Adrenal gland (tissue), 9 donors: ENCODE measurements at regions not wholly inside any gene's neighbourhood (a gene's known extent, or its start where the extent isn't known, plus 50 kb on each side); places are given as distances from the start of the nearest gene placed in this dataset.

Experiments used
- DNase-seq, 7 donors: peaks; one replicate each; pipeline ENCODE4 v3.0.0-alpha.2; 2019 to 2020
- H3K27ac ChIP-seq, 5 donors: fragments of 200-600 bp; sonication (generic) in 4 of 5; 1 replicate in 3 of 5; 2 replicates in 2 of 5; pipeline versions ENCODE4 v1.5.1 to v1.8.0; 2016 to 2020; ENCODE audit warnings: mild to moderate bottlenecking in 1 of 5
- H3K27me3 ChIP-seq: fragments of 200-600 bp; 2 replicates; pipeline ENCODE4 v1.8.0; 2021
- H3K36me3 ChIP-seq, 2 donors: fragments of 200-600 bp; replicated peaks in 1 of 2; 1 replicate in 1 of 2; 2 replicates in 1 of 2; pipeline versions ENCODE4 v1.5.1 to v1.8.0; 2018 to 2022
- H3K4me1 ChIP-seq, 2 donors: fragments of 200-600 bp; replicated peaks in 1 of 2; 1 replicate in 1 of 2; 2 replicates in 1 of 2; pipeline versions ENCODE4 v1.5.1 to v1.8.0; 2018 to 2021
- H3K4me3 ChIP-seq, 4 donors: fragments of 200-600 bp; sonication (generic) in 3 of 4; one replicate each; pipeline ENCODE4 v1.5.1; 2016 to 2018
- H3K9me3 ChIP-seq, 3 donors: fragments of 200-600 bp; sonication (generic) in 1 of 3; replicated peaks in 1 of 3; 1 replicate in 2 of 3; 2 replicates in 1 of 3; pipeline versions ENCODE4 v1.5.1 to v1.8.0; 2016 to 2021
- CTCF ChIP-seq, 6 experiments: fragments of 450-650 bp in 4 of 6; fragments of 200-600 bp in 2 of 6; sonication (generic) in 1 of 6; IDR thresholded peaks; 1 replicate in 5 of 6; 2 replicates in 1 of 6; pipeline versions ENCODE4 v1.5.1 to v1.8.0; 2016 to 2021; ENCODE audit warnings: antibody characterized with exemption in 6 of 6, mild to moderate bottlenecking in 2 of 6, moderate library complexity in 1 of 6
- POLR2A ChIP-seq, 2 donors: fragments of 450-650 bp; IDR thresholded peaks; one replicate each; pipeline ENCODE4 v1.6.1; 2017; ENCODE audit warnings: antibody characterized with exemption in 2 of 2, mild to moderate bottlenecking in 2 of 2, moderate library complexity in 1 of 2
- WGBS, 4 donors: extraction: QIAGEN DNeasy Blood & Tissue Kit in 2 of 4; methylation state at CpG; one replicate each; pipeline versions ENCODE4 v1.1.5 to v1.1.7; 2013 to 2017; 5-methylcytosine and 5-hydroxymethylcytosine counted together
- intact Hi-C, 2 donors: fragments of 100-400 bp; cut with DNase I; formaldehyde crosslinking; loops; one replicate each; pipeline versions ENCODE4 v1.14.1 to v1.15.0; 2022 to 2023
- donor health status: healthy with polysubstance abuse.
- donor health status: Bipolar disorder and iron deficiency.
- donor health status: DM: yes; HTN: yes; CAD: no.
- donor health status: DM: no; HTN: no; CAD: no.
- donor health status: DM: no; HTN: no; CAD: no.

GRCh38 chr4:180485407-180485806 lies 1757.8 kb upstream of the TENM3 start:
- Histone ChIP-seq H3K27ac (no peak overlapping the region), H3K4me1 (no peaks in the 10 kb centered on the region), H3K36me3 (no peaks in the 10 kb centered on the region), H3K4me3 (no peak overlapping the region), H3K27me3 (no peaks in the 10 kb centered on the region), H3K9me3 (no peaks in the 10 kb centered on the region)
- TF ChIP-seq POLR2A (IDR thresholded peaks at IDR 0.05) (no peak), CTCF (IDR thresholded peaks at IDR 0.05) (no peak)
- intact Hi-C loops, result no loop called here
- no peak for DNase-seq

DNA sequence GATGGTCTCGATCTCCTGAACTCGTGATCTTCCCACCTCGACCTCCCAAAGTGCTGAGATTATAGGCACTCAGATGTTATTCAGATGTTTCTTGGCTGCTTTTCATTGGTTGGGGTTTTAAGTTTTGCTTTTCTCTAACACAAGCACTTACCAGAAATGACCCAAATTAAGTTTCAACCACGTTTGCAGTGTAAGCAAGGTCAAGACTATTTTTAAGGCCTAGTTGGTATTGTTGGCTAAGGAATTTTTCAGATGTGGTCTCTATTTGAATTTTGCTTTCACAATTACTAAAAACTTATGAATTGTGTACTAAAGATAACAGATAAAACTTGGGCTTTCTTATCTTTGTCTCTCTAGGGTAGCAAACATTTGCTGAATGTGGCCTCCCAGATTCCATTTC lies 1756.9 kb upstream of the TENM3 start:
- 74 to 88% (median 80%) methylated on average over 4 of the region's 4 CpGs for WGBS, 4 donors
- no peaks in the 10 kb centered on the region for H3K36me3 ChIP-seq
- intact Hi-C loops, result no loop called here
- no peak for DNase-seq
- no peaks in the 10 kb centered on the region for H3K4me1 ChIP-seq
- no peaks in the 10 kb centered on the region for H3K9me3 ChIP-seq
- H3K27me3 ChIP-seq, result no peaks in the 10 kb centered on the region
- TF ChIP-seq CTCF (IDR thresholded peaks at IDR 0.05), result no peak
- TF ChIP-seq POLR2A (IDR thresholded peaks at IDR 0.05), result no peak
- H3K4me3 ChIP-seq, result no peak overlapping the region
- no peak overlapping the region for H3K27ac ChIP-seq

DNA sequence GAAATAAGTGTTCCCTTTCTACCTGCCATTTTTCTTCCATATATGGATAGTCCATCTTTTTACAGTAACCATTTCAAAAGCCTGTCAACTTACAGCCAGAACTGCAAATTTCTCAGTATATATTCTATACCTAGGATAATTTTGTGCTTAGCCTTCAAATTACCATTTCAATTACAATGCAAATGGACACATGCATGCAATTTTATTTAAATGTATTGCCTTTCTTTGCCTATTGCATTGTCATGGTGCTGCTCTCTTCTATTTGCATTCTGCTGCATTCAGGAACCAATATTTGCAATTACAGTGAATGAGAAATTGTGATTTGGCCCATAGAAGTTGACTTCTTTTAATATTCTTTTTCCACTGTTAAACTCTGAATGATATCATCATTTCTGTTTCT lies 1753.4 kb upstream of the TENM3 start:
- TF ChIP-seq POLR2A (IDR thresholded peaks at IDR 0.05) (no peak), CTCF (IDR thresholded peaks at IDR 0.05) (no peak)
- no peaks in the 10 kb centered on the region for H3K9me3 ChIP-seq
- no peaks in the 10 kb centered on the region for H3K4me1 ChIP-seq
- H3K27me3 ChIP-seq, result no peaks in the 10 kb centered on the region
- intact Hi-C loops, result no loop called here
- no peak for DNase-seq
- no peak overlapping the region for H3K27ac ChIP-seq
- no peaks in the 10 kb centered on the region for H3K36me3 ChIP-seq
- H3K4me3 ChIP-seq, result no peak overlapping the region

- 88 to 94% (median 89%) methylated on average over 2 of the region's 2 CpGs for WGBS, 4 donors
- no peak overlapping the region for H3K4me3 ChIP-seq
- H3K4me1 ChIP-seq, result no peaks in the 10 kb centered on the region
- no peak for TF ChIP-seq POLR2A (IDR thresholded peaks at IDR 0.05)
- no peak for TF ChIP-seq CTCF (IDR thresholded peaks at IDR 0.05)
- DNase-seq, result no peak
- H3K9me3 ChIP-seq, result no peaks in the 10 kb centered on the region
- H3K27me3 ChIP-seq, result no peaks in the 10 kb centered on the region
- intact Hi-C loops, result no loop called here
- H3K36me3 ChIP-seq, result no peaks in the 10 kb centered on the region
- H3K27ac ChIP-seq, result no peak overlapping the region
Measured at GRCh38 chr4:180491210-180491609, 1752.0 kb upstream of the TENM3 start.
